ENCODE measurements at regions not wholly inside any gene's neighbourhood (a gene's known extent, or its start where the extent isn't known, plus 50 kb on each side); places are given as distances from the start of the nearest gene placed in this dataset.
A peak's percentile ranks its signal among the peaks of the same experiment; 100 is the strongest.

DNA sequence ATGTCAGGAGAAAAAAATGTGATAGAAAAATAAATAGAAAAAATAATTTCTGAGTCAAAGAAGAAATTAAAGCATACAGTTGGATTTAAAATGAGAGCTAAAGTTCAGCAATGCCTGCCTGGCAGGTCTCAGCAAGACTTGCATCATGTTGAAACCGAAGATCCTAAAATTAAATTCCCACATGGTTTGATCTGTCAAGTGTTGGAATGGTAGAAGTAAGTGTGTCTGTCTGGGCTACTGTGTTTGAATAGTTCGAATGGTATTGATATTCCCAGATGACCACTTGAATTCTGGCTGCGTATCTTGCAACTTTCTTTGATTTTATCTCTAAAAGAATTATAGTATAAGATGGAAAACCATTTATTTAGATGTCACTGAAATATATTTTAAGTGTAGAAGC, 1349.6 kb downstream of the EPHA7 start:
- Histone ChIP-seq H3K9ac (ENCODE audit: insufficient read depth, low read length) (no peak overlapping the region), H4K20me1 (ENCODE audit: control insufficient read depth, extremely low read depth, insufficient read depth, low read length) (no peaks in the 10 kb centered on the region), H3K9me3 (ENCODE audit: control insufficient read depth, insufficient read depth, low read depth, low read length) (no peaks in the 10 kb centered on the region), H2AFZ (ENCODE audit: low read length) (no peak overlapping the region), H3K36me3 (ENCODE audit: control insufficient read depth, insufficient read depth, low read length) (no peaks in the 10 kb centered on the region), H3K27me3 (ENCODE audit: control insufficient read depth, insufficient read depth, low read length) (no peaks in the 10 kb centered on the region), H3K27ac (ENCODE audit: insufficient read depth, low read length) (no peak overlapping the region), H3K4me2 (ENCODE audit: extremely low read depth, insufficient read depth, low read length) (no peak overlapping the region), H3K79me2 (ENCODE audit: control insufficient read depth, insufficient read depth, low read length) (no peaks in the 10 kb centered on the region), H3K4me1 (ENCODE audit: control insufficient read depth, extremely low read depth, insufficient read depth, low read length) (no peaks in the 10 kb centered on the region), H3K4me3 (replicated peaks in 1 of 4; ENCODE audit: control extremely low read depth in 1 of 4, insufficient read depth in 1 of 4, low read depth in 3 of 4, low read length in 4 of 4) (no peak overlapping the region)
- TF ChIP-seq EZH2 (IDR thresholded peaks at IDR 0.05; ENCODE audit: low read length, missing control alignments) = no peak
- TF ChIP-seq, protein P1, sequence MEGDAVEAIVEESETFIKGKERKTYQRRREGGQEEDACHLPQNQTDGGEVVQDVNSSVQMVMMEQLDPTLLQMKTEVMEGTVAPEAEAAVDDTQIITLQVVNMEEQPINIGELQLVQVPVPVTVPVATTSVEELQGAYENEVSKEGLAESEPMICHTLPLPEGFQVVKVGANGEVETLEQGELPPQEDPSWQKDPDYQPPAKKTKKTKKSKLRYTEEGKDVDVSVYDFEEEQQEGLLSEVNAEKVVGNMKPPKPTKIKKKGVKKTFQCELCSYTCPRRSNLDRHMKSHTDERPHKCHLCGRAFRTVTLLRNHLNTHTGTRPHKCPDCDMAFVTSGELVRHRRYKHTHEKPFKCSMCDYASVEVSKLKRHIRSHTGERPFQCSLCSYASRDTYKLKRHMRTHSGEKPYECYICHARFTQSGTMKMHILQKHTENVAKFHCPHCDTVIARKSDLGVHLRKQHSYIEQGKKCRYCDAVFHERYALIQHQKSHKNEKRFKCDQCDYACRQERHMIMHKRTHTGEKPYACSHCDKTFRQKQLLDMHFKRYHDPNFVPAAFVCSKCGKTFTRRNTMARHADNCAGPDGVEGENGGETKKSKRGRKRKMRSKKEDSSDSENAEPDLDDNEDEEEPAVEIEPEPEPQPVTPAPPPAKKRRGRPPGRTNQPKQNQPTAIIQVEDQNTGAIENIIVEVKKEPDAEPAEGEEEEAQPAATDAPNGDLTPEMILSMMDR (conservative IDR thresholded peaks at IDR 0.05 in 1 of 2, IDR thresholded peaks at IDR 0.05 in 1 of 2; ENCODE audit: low read depth in 1 of 2, low read length in 2 of 2) = no peak
- no peak for DNase-seq (ENCODE audit: low read depth in 2 of 2)

DNA sequence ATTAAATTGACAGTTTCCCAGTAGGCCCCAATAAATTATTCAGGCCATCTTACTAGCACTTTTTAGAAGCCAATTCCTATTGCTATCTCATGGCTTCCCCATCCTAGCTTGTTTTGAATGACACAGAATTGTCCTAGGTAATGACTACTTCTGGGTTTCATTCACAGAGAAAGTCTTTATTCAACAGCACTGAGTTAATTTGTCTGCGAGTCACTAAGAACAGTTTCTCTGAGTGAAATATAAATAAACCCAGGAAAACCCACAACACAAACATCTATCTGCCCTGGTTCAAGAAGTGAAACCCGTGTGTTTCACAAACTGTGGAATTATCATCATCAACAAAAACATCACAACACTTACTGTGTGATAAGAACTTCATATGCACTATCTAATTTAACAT, 1366.8 kb downstream of the EPHA7 start:
- TF ChIP-seq, protein P1 (conservative IDR thresholded peaks at IDR 0.05 in 1 of 2, IDR thresholded peaks at IDR 0.05 in 1 of 2; ENCODE audit: low read depth in 1 of 2, low read length in 2 of 2) = no peak
- no peaks in the 10 kb centered on the region for H4K20me1 ChIP-seq (ENCODE audit: control insufficient read depth, extremely low read depth, insufficient read depth, low read length)
- H3K79me2 ChIP-seq (ENCODE audit: control insufficient read depth, insufficient read depth, low read length) = no peaks in the 10 kb centered on the region
- no peak for DNase-seq (ENCODE audit: low read depth in 2 of 2)
- no peak overlapping the region for H3K9ac ChIP-seq (ENCODE audit: insufficient read depth, low read length)
- no peak overlapping the region for H2AFZ ChIP-seq (ENCODE audit: low read length)
- no peak overlapping the region for H3K4me3 ChIP-seq (replicated peaks in 1 of 4; ENCODE audit: control extremely low read depth in 1 of 4, insufficient read depth in 1 of 4, low read depth in 3 of 4, low read length in 4 of 4)
- no peak overlapping the region for H3K27ac ChIP-seq (ENCODE audit: insufficient read depth, low read length)
- H3K9me3 ChIP-seq (ENCODE audit: control insufficient read depth, insufficient read depth, low read depth, low read length) = no peaks in the 10 kb centered on the region
- no peaks in the 10 kb centered on the region for H3K27me3 ChIP-seq (ENCODE audit: control insufficient read depth, insufficient read depth, low read length)
- no peaks in the 10 kb centered on the region for H3K36me3 ChIP-seq (ENCODE audit: control insufficient read depth, insufficient read depth, low read length)
- H3K4me2 ChIP-seq (ENCODE audit: extremely low read depth, insufficient read depth, low read length) = no peak overlapping the region
- no peaks in the 10 kb centered on the region for H3K4me1 ChIP-seq (ENCODE audit: control insufficient read depth, extremely low read depth, insufficient read depth, low read length)

DNA sequence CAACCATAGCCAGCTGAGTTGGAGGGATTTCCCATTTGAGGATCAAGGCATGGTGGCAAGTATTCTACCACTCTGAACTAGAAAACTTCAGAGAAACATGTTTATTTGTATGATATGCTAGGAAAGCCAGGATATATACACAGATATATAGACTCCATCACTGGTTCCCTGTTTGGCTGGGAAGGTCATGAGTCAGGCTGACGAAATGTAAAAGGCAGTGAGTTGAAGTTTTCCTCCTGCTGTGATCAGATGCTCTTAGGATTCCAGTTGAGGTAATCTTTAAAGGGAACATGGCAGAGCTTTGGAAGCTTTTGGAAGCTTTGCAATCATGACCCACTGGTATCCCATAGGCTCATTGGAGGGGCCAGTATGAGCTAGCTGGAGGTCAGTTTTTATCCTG, 1369.1 kb downstream of the EPHA7 start:
- H4K20me1 ChIP-seq (ENCODE audit: control insufficient read depth, extremely low read depth, insufficient read depth, low read length) = no peaks in the 10 kb centered on the region
- H3K27me3 ChIP-seq (ENCODE audit: control insufficient read depth, insufficient read depth, low read length) = no peaks in the 10 kb centered on the region
- no peaks in the 10 kb centered on the region for H3K36me3 ChIP-seq (ENCODE audit: control insufficient read depth, insufficient read depth, low read length)
- H3K4me3 ChIP-seq (replicated peaks in 1 of 4; ENCODE audit: control extremely low read depth in 1 of 4, insufficient read depth in 1 of 4, low read depth in 3 of 4, low read length in 4 of 4) = no peak overlapping the region
- no peaks in the 10 kb centered on the region for H3K79me2 ChIP-seq (ENCODE audit: control insufficient read depth, insufficient read depth, low read length)
- H2AFZ ChIP-seq (ENCODE audit: low read length) = no peak overlapping the region
- no peak overlapping the region for H3K9ac ChIP-seq (ENCODE audit: insufficient read depth, low read length)
- H3K4me1 ChIP-seq (ENCODE audit: control insufficient read depth, extremely low read depth, insufficient read depth, low read length) = no peaks in the 10 kb centered on the region
- no peak overlapping the region for H3K4me2 ChIP-seq (ENCODE audit: extremely low read depth, insufficient read depth, low read length)
- no peak overlapping the region for H3K27ac ChIP-seq (ENCODE audit: insufficient read depth, low read length)
- H3K9me3 ChIP-seq (ENCODE audit: control insufficient read depth, insufficient read depth, low read depth, low read length) = no peaks in the 10 kb centered on the region
- peak in 1 of 2 donors; percentile 36 for DNase-seq (ENCODE audit: low read depth in 2 of 2)
- TF ChIP-seq, protein P1 (conservative IDR thresholded peaks at IDR 0.05 in 1 of 2, IDR thresholded peaks at IDR 0.05 in 1 of 2; ENCODE audit: low read depth in 1 of 2, low read length in 2 of 2) = no peak
- no peak for TF ChIP-seq EZH2 (IDR thresholded peaks at IDR 0.05; ENCODE audit: low read length, missing control alignments)

Measured in fibroblast of lung (primary cell).